Right atrium auricular region (tissue), 2 donors: ENCODE measurements at regions not wholly inside any gene's neighbourhood (a gene's known extent, or its start where the extent isn't known, plus 50 kb on each side); places are given as distances from the start of the nearest gene placed in this dataset.

Experiments
- DNase-seq: peaks from one replicate; pipeline ENCODE4 v3.0.0-alpha.2; 2019; ENCODE audit warnings: low spot score
- H3K27ac ChIP-seq, 2 donors: fragments of 200-600 bp; sonication (generic); 1 replicate in 1 of 2; 2 replicates in 1 of 2; pipeline ENCODE4 v1.5.1; 2016 to 2019
- H3K27me3 ChIP-seq, 2 donors: fragments of 200-600 bp; sonication (generic); one replicate each; pipeline versions ENCODE4 v1.5.1 to v1.6.0; 2017 to 2019
- H3K36me3 ChIP-seq: fragments of 200-600 bp; sonication (generic); one replicate; pipeline ENCODE4 v1.5.1; 2016
- H3K4me1 ChIP-seq, 2 donors: fragments of 200-600 bp; sonication (generic); one replicate each; pipeline versions ENCODE4 v1.5.1 to v1.6.0; 2017 to 2019
- H3K4me3 ChIP-seq, 2 donors: fragments of 200-600 bp; sonication (generic); 1 replicate in 1 of 2; 2 replicates in 1 of 2; pipeline ENCODE4 v1.5.1; 2017 to 2019; ENCODE audit warnings: mild to moderate bottlenecking in 1 of 2, moderate library complexity in 1 of 2
- H3K9me3 ChIP-seq, 2 donors: fragments of 200-600 bp; sonication (generic); one replicate each; pipeline ENCODE4 v1.5.1; 2019
- TF ChIP-seq, protein P1 (sequence below), 2 donors: fragments of 200-600 bp; sonication (generic); IDR thresholded peaks; one replicate each; pipeline ENCODE4 v1.5.1; 2019; ENCODE audit warnings: antibody characterized with exemption in 2 of 2

DNA sequence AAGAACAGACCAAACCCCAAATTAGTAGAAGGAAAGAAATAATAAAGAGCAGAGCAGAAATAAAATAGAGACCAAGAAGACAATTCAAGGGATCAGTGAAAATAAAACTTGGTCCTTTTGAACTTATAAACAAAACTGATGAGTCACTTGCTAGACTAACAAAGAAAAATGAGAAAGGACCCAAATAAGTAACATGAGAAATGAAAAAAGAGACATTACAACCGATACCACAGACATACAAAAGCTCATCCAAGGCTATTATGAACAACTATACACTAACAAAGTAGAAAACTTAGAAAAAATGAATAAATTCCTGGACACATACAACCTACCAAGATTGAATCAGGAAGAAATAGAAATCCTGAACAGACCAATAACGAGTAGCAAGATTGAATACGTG, 414.5 kb downstream of the HTR7 start:
- H3K4me3 ChIP-seq = no peak overlapping the region
- H3K27me3 ChIP-seq = no peaks in the 10 kb centered on the region
- H3K36me3 ChIP-seq = no peaks in the 10 kb centered on the region
- H3K4me1 ChIP-seq = no peaks in the 10 kb centered on the region
- H3K9me3 ChIP-seq = peaks cover 0 to 30% of the 10 kb centered on the region in 2 donors
- DNase-seq = no peak
- H3K27ac ChIP-seq = no peak overlapping the region
- TF ChIP-seq, protein P1, sequence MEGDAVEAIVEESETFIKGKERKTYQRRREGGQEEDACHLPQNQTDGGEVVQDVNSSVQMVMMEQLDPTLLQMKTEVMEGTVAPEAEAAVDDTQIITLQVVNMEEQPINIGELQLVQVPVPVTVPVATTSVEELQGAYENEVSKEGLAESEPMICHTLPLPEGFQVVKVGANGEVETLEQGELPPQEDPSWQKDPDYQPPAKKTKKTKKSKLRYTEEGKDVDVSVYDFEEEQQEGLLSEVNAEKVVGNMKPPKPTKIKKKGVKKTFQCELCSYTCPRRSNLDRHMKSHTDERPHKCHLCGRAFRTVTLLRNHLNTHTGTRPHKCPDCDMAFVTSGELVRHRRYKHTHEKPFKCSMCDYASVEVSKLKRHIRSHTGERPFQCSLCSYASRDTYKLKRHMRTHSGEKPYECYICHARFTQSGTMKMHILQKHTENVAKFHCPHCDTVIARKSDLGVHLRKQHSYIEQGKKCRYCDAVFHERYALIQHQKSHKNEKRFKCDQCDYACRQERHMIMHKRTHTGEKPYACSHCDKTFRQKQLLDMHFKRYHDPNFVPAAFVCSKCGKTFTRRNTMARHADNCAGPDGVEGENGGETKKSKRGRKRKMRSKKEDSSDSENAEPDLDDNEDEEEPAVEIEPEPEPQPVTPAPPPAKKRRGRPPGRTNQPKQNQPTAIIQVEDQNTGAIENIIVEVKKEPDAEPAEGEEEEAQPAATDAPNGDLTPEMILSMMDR (IDR thresholded peaks at IDR 0.05) = no peak

DNA sequence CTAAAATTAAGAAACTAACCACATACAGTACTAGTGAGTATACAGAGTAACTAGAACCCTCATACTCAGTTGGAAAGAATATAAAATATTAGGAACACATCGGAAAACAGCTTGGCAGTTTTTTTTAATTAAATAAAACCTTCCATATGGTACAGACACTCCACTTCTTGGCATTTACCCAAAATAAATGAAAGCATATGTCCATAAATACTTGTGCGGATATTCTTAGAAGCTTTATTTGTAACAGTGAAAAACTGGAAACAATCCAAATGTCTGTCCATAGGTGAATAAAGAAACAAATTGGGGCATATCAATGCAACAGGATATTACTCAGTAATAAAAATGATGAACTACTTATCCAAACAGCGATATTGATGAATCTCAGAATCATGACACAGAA, 410.0 kb downstream of the HTR7 start:
- Histone ChIP-seq H3K27me3 (no peaks in the 10 kb centered on the region), H3K36me3 (no peaks in the 10 kb centered on the region), H3K9me3 (peaks cover 0 to 11% of the 10 kb centered on the region in 2 donors), H3K4me1 (no peaks in the 10 kb centered on the region), H3K4me3 (no peak overlapping the region), H3K27ac (no peak overlapping the region)
- DNase-seq = no peak
- TF ChIP-seq, protein P1 (IDR thresholded peaks at IDR 0.05) = no peak

DNA sequence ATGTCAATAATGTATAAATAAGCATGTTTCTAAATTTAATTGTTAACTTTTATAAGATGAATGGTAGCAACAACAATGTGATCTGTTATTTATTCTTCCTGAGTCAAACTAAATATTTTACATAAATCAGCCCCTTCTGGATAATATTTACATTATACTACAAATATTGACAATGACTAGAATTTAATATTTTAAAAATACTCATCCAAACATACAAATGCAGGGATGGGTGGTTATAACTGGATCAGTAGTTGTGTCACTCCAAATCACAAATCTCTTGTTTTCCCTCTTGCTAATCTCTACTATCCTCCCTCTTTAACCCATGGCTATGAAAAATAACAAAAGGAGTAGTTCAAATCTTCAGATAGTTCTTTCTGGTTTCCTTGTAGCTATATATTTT, 407.0 kb downstream of the HTR7 start:
- Histone ChIP-seq H3K9me3 (no peaks in the 10 kb centered on the region), H3K4me1 (no peaks in the 10 kb centered on the region), H3K4me3 (no peak overlapping the region), H3K27ac (no peak overlapping the region), H3K36me3 (no peaks in the 10 kb centered on the region), H3K27me3 (no peaks in the 10 kb centered on the region)
- DNase-seq = no peak
- TF ChIP-seq, protein P1 (IDR thresholded peaks at IDR 0.05) = no peak

DNA sequence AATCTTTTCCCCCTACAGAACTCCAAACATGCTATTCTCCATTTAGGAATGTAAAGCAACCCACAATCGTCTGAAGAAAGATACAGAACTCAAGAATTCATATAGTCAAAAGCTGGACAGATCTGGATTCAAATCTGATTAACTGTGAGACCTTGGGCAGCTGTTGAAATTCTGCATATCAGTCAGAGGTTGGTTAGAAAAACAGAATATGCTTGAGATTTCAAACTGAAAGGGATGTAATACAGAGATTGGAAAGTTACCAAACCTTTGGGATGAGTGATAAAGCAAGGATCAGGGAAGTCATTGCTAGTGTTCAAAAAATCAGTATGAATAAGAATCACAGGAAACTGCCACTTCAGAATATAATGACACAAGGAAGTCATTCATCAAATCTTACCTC, 406.6 kb downstream of the HTR7 start:
- Histone ChIP-seq H3K27ac (no peak overlapping the region), H3K4me1 (no peaks in the 10 kb centered on the region), H3K4me3 (no peak overlapping the region), H3K36me3 (no peaks in the 10 kb centered on the region), H3K9me3 (no peaks in the 10 kb centered on the region), H3K27me3 (no peaks in the 10 kb centered on the region)
- TF ChIP-seq, protein P1 (IDR thresholded peaks at IDR 0.05) = no peak
- no peak for DNase-seq

DNA sequence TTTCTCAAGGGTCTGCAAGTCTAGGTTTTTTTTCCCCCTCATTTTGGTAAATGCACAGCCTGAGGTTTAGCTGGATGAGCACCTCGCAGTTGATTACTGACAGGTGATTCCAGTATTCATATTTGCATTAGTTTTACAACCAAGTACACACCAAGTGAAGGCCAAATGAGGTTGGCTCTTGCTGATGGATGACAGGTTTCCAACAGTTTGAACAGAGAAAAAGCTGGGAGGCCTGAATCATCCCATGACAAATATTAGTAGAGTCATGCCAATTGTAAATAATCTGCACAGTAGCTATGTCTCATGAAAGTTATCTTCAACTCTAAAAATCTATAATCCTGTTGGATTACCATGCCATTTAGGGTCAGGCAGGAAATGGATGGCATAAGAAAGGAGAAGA, 399.8 kb downstream of the HTR7 start:
- TF ChIP-seq, protein P1 (IDR thresholded peaks at IDR 0.05) = no peak
- H3K27ac ChIP-seq = no peak overlapping the region
- H3K27me3 ChIP-seq = no peaks in the 10 kb centered on the region
- H3K4me1 ChIP-seq = no peaks in the 10 kb centered on the region
- no peaks in the 10 kb centered on the region for H3K9me3 ChIP-seq
- no peaks in the 10 kb centered on the region for H3K36me3 ChIP-seq
- no peak for DNase-seq
- H3K4me3 ChIP-seq = no peak overlapping the region

DNA sequence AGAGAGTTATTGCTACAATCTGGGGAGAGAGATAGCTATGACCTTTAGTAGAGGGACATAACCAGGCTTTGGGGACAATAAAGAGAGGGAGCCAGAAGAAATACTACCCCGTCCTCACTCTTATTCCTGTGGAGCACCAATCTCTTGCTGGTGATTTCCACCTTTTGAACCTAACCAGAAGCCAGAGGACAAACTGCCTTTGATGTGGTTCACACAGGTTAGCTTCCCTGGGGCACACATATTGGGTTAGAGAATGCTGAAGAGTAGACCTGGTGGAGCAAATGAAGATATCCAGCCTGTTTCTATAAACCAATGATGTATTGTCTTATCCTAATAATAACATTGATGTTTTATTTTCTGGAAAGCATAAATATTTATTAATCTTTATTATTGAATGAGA, 399.3 kb downstream of the HTR7 start:
- Histone ChIP-seq H3K36me3 (no peaks in the 10 kb centered on the region), H3K9me3 (no peaks in the 10 kb centered on the region), H3K27ac (no peak overlapping the region), H3K27me3 (no peaks in the 10 kb centered on the region), H3K4me3 (no peak overlapping the region), H3K4me1 (no peaks in the 10 kb centered on the region)
- no peak for DNase-seq
- TF ChIP-seq, protein P1 (IDR thresholded peaks at IDR 0.05) = no peak
